ENCODE measurements at regions not wholly inside any gene's neighbourhood (a gene's known extent, or its start where the extent isn't known, plus 50 kb on each side); places are given as distances from the start of the nearest gene placed in this dataset.
"Not testable (repeated sequence)": the region's sequence is repeated elsewhere in the genome, so short reads cannot be mapped to it uniquely, and the experiment has no call there.

DNA sequence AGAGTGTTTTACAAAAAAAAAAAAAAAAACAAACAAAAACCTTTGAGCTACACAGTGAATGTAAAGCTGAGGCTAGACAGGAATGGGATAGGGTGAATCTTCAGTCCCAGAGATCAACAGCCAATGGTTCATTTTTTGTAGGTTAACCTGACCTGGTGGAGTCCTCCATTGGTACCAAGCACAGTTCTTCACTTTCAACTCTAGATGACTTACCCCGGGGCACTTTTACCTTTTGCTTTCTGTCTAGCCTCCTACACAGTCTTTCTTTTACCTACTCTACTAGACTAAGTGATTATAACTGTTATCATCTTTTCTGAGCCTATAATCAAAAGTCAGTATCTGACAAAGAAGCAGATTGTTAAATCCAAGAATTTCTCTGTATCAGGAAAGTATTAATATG, 50.9 kb downstream of the ANXA2R start:
- DNase-seq (ENCODE audit: low read depth in 1 of 2, low spot score in 1 of 2), result no peak

DNA sequence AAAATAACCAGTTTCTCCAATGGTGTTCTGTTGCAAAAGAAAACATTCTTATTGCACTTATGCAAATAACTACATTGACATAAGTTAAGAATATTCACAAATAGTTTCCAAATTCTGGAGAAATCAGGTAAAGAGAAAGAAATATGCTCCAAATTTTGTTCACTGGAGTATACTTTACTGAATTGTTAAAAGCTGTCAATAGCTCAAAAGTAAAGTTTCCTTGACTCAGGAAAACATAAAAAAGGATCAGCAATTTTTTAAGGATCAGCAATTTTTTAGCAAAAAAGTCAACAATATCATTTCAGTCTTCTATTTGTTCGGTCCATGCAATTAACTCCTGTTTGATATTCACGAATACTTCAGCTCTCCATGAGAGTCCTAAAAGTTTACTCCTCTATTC, 51.6 kb downstream of the ANXA2R start:
- no peak for DNase-seq (ENCODE audit: low read depth in 1 of 2, low spot score in 1 of 2)

- DNase-seq (ENCODE audit: low read depth in 1 of 2, low spot score in 1 of 2), result no peak
Observed at GRCh38 chr5:42985129-42986037, 54.7 kb downstream of the ANXA2R start.

GRCh38 chr5:42984307-42984706, 55.8 kb downstream of the ANXA2R start:
- no peak for DNase-seq (ENCODE audit: low read depth in 1 of 2, low spot score in 1 of 2)

DNA sequence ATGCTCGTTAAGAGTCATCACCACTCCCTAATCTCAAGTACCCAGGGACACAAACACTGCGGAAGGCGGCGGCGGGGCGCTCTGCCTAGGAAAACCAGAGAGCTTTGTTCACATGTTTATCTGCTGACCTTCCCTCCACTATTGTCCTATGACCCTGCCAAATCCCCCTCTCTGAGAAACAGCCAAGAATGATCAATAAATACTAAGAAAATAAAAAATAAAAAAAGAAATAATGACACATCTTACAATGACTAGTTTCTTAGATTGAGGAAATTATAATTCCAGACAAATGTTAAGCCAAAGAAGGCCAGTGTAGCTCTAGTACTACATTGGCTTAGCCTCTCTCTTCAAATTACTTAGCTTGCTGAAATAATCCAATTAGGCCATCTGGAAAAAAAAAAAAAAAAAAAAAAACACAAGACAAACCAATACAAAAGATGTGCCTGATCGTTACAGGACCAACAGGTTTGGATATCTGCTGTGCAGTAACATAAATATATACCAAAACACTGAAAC, 58.0 kb downstream of the ANXA2R start:
- no peak for DNase-seq (ENCODE audit: low read depth in 1 of 2, low spot score in 1 of 2)

DNA sequence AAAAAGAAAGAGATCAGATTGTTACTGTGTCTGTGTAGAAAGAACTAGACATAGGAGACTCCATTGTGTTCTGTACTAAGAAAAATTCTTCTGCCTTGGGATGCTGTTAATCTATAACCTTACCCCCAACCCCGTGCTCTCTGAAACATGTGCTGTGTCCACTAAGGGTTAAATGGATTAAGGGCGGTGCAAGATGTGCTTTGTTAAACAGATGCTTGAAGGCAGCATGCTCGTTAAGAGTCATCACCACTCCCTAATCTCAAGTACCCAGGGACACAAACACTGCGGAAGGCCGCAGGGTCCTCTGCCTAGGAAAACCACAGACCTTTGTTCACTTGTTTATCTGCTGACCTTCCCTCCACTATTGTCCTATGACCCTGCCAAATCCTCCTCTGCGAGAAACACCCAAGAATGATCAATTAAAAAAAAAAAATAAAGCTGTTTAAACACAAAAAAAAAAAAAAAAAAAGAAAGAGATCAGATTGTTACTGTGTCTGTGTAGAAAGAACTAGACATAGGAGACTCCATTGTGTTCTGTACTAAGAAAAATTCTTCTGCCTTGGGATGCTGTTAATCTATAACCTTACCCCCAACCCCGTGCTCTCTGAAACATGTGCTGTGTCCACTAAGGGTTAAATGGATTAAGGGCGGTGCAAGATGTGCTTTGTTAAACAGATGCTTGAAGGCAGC, 58.6 kb downstream of the ANXA2R start:
- DNase-seq (ENCODE audit: low read depth in 1 of 2, low spot score in 1 of 2), result not testable (repeated sequence)

DNA sequence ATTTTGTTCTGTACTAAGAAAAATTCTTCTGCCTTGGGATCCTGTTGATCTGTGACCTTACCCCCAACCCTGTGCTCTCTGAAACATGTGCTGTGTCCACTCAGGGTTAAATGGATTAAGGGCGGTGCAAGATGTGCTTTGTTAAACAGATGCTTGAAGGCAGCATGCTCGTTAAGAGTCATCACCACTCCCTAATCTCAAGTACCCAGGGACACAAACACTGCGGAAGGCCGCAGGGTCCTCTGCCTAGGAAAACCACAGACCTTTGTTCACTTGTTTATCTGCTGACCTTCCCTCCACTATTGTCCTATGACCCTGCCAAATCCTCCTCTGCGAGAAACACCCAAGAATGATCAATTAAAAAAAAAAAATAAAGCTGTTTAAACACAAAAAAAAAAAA, 59.1 kb downstream of the ANXA2R start:
- DNase-seq (ENCODE audit: low read depth in 1 of 2, low spot score in 1 of 2), result not testable (repeated sequence)

DNA sequence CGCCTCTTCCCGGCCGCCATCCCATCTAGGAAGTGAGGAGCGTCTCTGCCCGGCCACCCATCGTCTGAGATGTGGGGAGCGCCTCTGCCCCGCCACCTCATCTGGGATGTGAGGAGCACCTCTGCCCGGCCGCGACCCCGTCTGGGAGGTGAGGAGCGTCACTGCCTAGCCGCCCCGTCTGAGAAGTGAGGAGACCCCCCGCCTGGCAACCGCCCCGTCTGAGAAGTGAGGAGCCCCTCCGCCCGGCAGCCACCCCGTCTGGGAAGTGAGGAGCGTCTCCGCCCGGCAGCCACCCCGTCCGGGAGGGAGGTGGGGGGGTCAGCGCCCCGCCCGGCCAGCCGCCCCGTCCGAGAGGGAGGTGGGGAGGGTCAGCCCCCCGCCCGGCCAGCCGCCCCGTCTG, 59.7 kb downstream of the ANXA2R start:
- DNase-seq (ENCODE audit: low read depth in 1 of 2, low spot score in 1 of 2), result not testable (repeated sequence)

- DNase-seq (ENCODE audit: low read depth in 1 of 2, low spot score in 1 of 2), result not testable (repeated sequence)
Observed at GRCh38 chr5:42979242-42979641, 60.9 kb downstream of the ANXA2R start.

DNA sequence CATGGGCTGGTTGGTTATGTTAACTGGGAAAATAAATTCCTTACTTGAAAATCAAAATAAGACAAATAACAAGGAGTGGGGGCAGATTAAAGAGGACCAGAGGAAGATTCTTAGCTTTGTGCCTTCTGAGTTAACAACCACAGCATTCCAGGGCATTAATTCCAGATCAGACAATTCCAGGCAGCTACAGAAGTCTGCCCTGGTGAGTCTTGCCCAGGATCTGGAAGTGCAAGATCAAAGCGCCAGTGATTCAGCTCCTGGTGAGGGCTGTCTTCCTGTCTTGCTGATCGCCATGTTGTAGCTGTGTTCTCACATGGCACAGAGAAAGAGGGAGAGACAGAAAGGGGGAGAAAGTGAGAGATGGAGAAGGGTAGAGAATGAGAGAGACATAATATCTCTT, 65.6 kb downstream of the ANXA2R start:
- no peak for DNase-seq (ENCODE audit: low read depth in 1 of 2, low spot score in 1 of 2)

GRCh38 chr5:42970636-42971559, 69.2 kb downstream of the ANXA2R start:
- no peak for DNase-seq (ENCODE audit: low read depth in 1 of 2, low spot score in 1 of 2)

GRCh38 chr5:42965934-42966333, 74.2 kb downstream of the ANXA2R start:
- DNase-seq (ENCODE audit: low read depth in 1 of 2, low spot score in 1 of 2), result no peak

DNA sequence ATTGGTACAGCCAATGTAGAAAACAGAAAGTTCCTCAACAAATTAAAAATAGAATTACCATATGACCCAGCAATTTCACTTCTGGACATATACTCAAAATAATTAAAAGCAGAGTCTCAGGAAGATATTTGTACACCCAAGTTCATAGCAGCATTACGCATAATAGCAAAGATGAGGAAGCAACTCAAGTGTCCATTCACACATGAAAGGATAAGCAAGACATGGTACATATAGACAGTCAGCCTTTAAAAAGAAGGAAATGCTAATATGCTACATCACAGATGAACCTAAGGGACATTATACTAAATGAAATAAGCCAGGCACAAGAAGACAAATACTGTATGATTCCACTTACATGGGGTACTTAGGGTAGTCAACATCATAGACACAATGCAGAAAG, 76.7 kb downstream of the ANXA2R start:
- no peak for DNase-seq (ENCODE audit: low read depth in 1 of 2, low spot score in 1 of 2)

- no peak for DNase-seq (ENCODE audit: low read depth in 1 of 2, low spot score in 1 of 2)
Observed at GRCh38 chr5:42962124-42962523, 78.0 kb downstream of the ANXA2R start.

GRCh38 chr5:42960506-42960905, 79.6 kb downstream of the ANXA2R start:
- no peak for DNase-seq (ENCODE audit: low read depth in 1 of 2, low spot score in 1 of 2)

DNA sequence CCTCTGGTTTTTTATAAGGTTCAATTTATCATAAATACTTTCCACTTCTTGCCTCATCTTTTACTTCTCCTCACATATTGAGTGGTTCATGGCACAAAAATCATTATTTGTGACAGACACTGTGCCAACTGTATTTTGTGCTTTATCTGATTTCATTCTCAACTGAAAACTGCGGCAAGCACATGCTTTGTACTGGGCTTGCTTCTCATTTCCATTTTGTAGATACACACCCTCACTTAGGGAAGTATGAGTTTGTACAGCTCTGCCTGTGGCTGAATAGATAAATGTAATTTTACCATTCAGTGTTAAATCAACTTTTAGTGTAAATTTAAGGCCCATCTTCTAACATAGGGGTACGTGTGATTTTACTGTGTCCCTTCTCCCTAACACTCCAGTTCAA, 83.6 kb downstream of the ANXA2R start:
- no peak for DNase-seq (ENCODE audit: low read depth in 1 of 2, low spot score in 1 of 2)

- no peak for DNase-seq (ENCODE audit: low read depth in 1 of 2, low spot score in 1 of 2)
Observed at GRCh38 chr5:42953041-42953440, 87.1 kb downstream of the ANXA2R start.

DNA sequence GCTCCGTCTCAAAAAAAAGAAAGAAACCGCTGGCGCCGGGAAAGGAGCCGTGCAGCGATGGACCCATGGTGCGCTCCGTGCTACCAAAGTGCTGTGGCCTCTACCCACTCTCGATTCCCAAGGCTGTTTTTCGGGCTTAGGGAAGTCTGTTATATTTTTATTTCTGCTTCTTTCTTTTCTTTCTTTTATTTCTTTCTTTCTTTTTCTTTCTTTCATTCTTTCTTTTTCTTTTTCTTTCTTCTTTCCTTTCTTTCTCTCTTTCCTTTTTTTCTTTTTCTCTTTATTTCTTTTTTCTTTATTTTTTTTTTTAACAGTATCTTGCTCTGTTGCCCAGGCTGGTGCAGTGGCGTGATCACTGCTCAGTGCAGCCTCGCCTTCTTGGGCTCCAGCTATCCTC, 87.5 kb downstream of the ANXA2R start:
- DNase-seq (ENCODE audit: low read depth in 1 of 2, low spot score in 1 of 2), result no peak

DNA sequence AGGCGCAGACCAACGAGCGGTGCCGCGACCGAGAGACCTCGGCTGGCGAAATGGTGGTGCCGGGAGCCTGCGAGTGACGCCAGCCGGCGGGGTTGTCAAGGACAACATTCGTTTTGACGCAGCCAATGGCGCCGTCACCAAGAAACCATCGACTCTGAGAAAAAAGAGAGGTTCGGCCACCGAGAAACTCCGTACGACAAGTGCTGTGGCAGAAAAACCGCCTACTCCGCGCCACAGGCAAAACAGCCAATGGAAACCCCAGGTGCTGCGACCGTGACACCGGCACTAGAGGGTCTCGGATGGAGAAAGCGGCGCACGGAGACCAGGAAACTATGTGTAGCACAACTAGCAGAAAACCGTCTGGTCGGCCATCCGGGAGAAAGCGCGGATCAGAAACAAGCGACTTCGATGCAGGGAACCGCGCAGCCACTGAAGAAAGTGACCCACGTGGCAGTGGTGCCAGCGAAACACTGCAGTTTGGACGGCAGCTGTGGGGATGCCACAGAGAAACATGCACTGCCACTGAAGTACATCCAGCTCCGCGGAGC, 88.8 kb downstream of the ANXA2R start:
- peak; percentile 44 to 49 for DNase-seq (ENCODE audit: low read depth in 1 of 2, low spot score in 1 of 2)

GRCh38 chr5:42950456-42951292, 89.4 kb downstream of the ANXA2R start:
- DNase-seq (ENCODE audit: low read depth in 1 of 2, low spot score in 1 of 2), result peak; percentile 31 to 46
